ENCODE measurements at regions not wholly inside any gene's neighbourhood (a gene's known extent, or its start where the extent isn't known, plus 50 kb on each side); places are given as distances from the start of the nearest gene placed in this dataset.

DNA sequence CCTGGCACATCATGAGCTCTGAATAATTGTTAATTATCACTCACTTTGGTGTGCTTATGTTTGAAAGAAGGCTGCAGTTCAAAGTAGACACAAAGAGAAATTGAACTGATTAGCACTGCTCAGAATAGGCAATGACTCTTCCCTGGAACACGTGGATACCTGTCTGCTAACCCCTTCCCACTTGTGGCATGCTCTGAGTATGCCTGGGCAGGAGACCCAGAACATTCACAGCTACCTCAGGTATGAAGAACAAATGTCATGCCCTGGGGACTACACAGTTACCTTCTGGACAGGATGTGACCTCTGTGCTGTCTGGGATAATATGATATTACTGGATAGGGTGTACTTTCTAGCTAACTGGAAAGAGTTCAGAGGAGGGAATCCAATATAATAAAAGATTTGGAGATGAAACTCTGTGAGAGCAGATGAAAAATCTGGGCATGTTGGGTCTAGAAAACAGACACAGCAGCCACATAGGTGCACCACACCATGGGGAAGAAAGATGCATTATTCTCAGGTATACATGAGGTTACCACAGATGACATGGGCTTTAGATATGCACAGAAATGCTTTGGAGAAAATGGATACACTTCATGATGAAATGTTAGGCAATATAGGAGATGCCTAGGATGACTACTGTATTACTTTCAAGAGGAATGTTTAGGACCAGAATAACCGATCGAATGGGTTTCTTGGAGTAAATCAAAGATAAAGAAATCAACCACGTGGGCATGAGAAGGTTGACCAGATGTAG, 324.2 kb upstream of the PREP start:
- intact Hi-C loops (cut with micrococcal nuclease), result no loop called here
- no peak for TF ChIP-seq CTCF (IDR thresholded peaks at IDR 0.05; ENCODE audit: borderline replicate concordance)
- H3K27me3 ChIP-seq (ENCODE audit: low read depth), result no peaks in the 10 kb centered on the region
- H3K27ac ChIP-seq (replicated peaks), result no peak overlapping the region
- no peak for DNase-seq
- no peaks in the 10 kb centered on the region for H3K4me1 ChIP-seq
- no peaks in the 10 kb centered on the region for H3K9me3 ChIP-seq (replicated peaks)
- H3K36me3 ChIP-seq, result no peaks in the 10 kb centered on the region
- H3K4me3 ChIP-seq, result no peak overlapping the region

- Histone ChIP-seq H3K4me3 (no peak overlapping the region), H3K9me3 (replicated peaks) (peaks cover 33% of the 10 kb centered on the region), H3K27ac (replicated peaks) (no peak overlapping the region), H3K27me3 (ENCODE audit: low read depth) (no peaks in the 10 kb centered on the region), H3K4me1 (no peaks in the 10 kb centered on the region), H3K36me3 (no peaks in the 10 kb centered on the region)
- TF ChIP-seq CTCF (IDR thresholded peaks at IDR 0.05; ENCODE audit: borderline replicate concordance), result no peak
- no peak for DNase-seq
- intact Hi-C loops (cut with micrococcal nuclease), result no loop called here
These were observed 312.0 kb upstream of the PREP start for GRCh38 chr6:105714846-105715245.

GRCh38 chr6:105713474-105714118, 310.7 kb upstream of the PREP start:
- no peak for DNase-seq
- intact Hi-C loops (cut with micrococcal nuclease), result no loop called here
- TF ChIP-seq CTCF (IDR thresholded peaks at IDR 0.05; ENCODE audit: borderline replicate concordance), result no peak
- no peaks in the 10 kb centered on the region for H3K36me3 ChIP-seq
- no peak overlapping the region for H3K27ac ChIP-seq (replicated peaks)
- no peaks in the 10 kb centered on the region for H3K27me3 ChIP-seq (ENCODE audit: low read depth)
- H3K4me1 ChIP-seq, result no peaks in the 10 kb centered on the region
- H3K4me3 ChIP-seq, result no peak overlapping the region
- peaks cover 33% of the 10 kb centered on the region for H3K9me3 ChIP-seq (replicated peaks)

DNA sequence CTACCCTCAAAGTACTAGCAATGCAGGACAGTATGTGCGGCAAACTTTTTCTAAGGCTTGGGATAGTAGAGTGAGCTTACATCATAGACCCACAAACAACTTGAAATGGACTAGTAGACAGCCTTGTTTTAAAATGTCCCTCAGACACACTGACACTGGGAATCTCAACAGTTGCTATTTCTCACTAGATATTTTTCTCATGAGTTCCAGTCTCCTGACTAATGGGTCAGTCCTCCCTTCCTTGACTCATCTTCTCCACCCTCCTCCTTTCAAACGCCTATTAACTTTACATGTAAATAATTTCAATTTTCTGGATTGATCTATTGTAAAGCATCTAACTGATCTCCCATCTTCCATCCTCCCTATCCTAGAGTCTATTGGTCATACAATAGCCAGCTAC, 308.3 kb upstream of the PREP start:
- TF ChIP-seq CTCF (IDR thresholded peaks at IDR 0.05; ENCODE audit: borderline replicate concordance), result no peak
- no peaks in the 10 kb centered on the region for H3K27me3 ChIP-seq (ENCODE audit: low read depth)
- peaks cover 33% of the 10 kb centered on the region for H3K9me3 ChIP-seq (replicated peaks)
- no peak overlapping the region for H3K4me3 ChIP-seq
- DNase-seq, result no peak
- no peak overlapping the region for H3K27ac ChIP-seq (replicated peaks)
- no peaks in the 10 kb centered on the region for H3K4me1 ChIP-seq
- H3K36me3 ChIP-seq, result no peaks in the 10 kb centered on the region
- intact Hi-C loops (cut with micrococcal nuclease), result no loop called here

- intact Hi-C loops (cut with micrococcal nuclease), result no loop called here
- H3K27me3 ChIP-seq (ENCODE audit: low read depth), result no peaks in the 10 kb centered on the region
- H3K9me3 ChIP-seq (replicated peaks), result no peaks in the 10 kb centered on the region
- no peak for DNase-seq
- no peaks in the 10 kb centered on the region for H3K36me3 ChIP-seq
- no peaks in the 10 kb centered on the region for H3K4me1 ChIP-seq
- no peak overlapping the region for H3K27ac ChIP-seq (replicated peaks)
- no peak overlapping the region for H3K4me3 ChIP-seq
- TF ChIP-seq CTCF (IDR thresholded peaks at IDR 0.05; ENCODE audit: borderline replicate concordance), result no peak
These were observed 302.7 kb upstream of the PREP start for GRCh38 chr6:105705608-105706007.

All from left ventricle myocardium inferior (tissue), 1 donor.